ENCODE measurements at regions not wholly inside any gene's neighbourhood (a gene's known extent, or its start where the extent isn't known, plus 50 kb on each side); places are given as distances from the start of the nearest gene placed in this dataset.

GRCh38 chr15:60272623-60273022 lies 125.2 kb downstream of the ANXA2 start:
- Histone ChIP-seq H3K4me1 (replicated peaks in 1 of 2; ENCODE audit: control insufficient read depth in 2 of 2, insufficient read depth in 2 of 2, low read length in 2 of 2) (no peaks in the 10 kb centered on the region), H3K36me3 (ENCODE audit: control insufficient read depth, insufficient read depth, low read length) (no peaks in the 10 kb centered on the region), H3K9me3 (replicated peaks; ENCODE audit: control insufficient read depth, insufficient read depth, low read depth, low read length) (no peaks in the 10 kb centered on the region), H3K27ac (ENCODE audit: extremely low read depth, low read depth, low read length) (no peak overlapping the region), H3K27me3 (ENCODE audit: control insufficient read depth in 2 of 2, insufficient read depth in 2 of 2, low read length in 2 of 2) (no peaks in the 10 kb centered on the region), H3K4me2 (ENCODE audit: insufficient read depth, low read length) (no peak overlapping the region), H4K20me1 (replicated peaks; ENCODE audit: control insufficient read depth, insufficient read depth, low read length) (no peaks in the 10 kb centered on the region), H3K79me2 (ENCODE audit: control insufficient read depth, insufficient read depth, low read length) (no peaks in the 10 kb centered on the region), H3K9ac (ENCODE audit: insufficient read depth in 1 of 2, low read depth in 2 of 2, low read length in 2 of 2) (no peak overlapping the region), H3K9me1 (ENCODE audit: control insufficient read depth, insufficient read depth, low read length) (no peaks in the 10 kb centered on the region), H3K4me3 (no peak overlapping the region), H2AFZ (ENCODE audit: low read depth, low read length) (no peak overlapping the region)
- no peak for FAIRE-seq
- DNase-seq (ENCODE audit: extremely low read depth in 1 of 4, low spot score in 3 of 4), result no peak
- ChIA-PET POLR2A (interaction anchor here (0.7 kb wide), 1 partner anchor 18 kb away, joined by 3 read pairs; no protein-coding TSS in a partner anchor), CTCF (ENCODE audit: low intra/inter-chr PET ratio) (no interaction called here)
- ATAC-seq, result no peak
- TF ChIP-seq JUN (IDR thresholded peaks at IDR 0.05; ENCODE audit: borderline replicate concordance, low read depth, low read length), result no peak
- TF ChIP-seq JUN (CRISPR knock-in tag; IDR thresholded peaks at IDR 0.05; ENCODE audit: borderline replicate concordance), result no peak
- TF ChIP-seq CBX8 (IDR thresholded peaks at IDR 0.05; ENCODE audit: borderline replicate concordance, extremely low read depth, low read depth, low read length, poor library complexity, severe bottlenecking), result no peak
- TF ChIP-seq NR0B1 (IDR thresholded peaks at IDR 0.05; ENCODE audit: partially characterized antibody), result no peak
- no peak for TF ChIP-seq KLF10 (CRISPR knock-in tag; IDR thresholded peaks at IDR 0.05)
- TF ChIP-seq ZNF589 (CRISPR knock-in tag; IDR thresholded peaks at IDR 0.05; ENCODE audit: low read depth), result no peak
- TF ChIP-seq EP400 (IDR thresholded peaks at IDR 0.05), result no peak
- no peak for TF ChIP-seq PTBP1 (IDR thresholded peaks at IDR 0.05; ENCODE audit: low read depth, low read length)
- no peak for TF ChIP-seq SETDB1 (IDR thresholded peaks at IDR 0.05; ENCODE audit: low read length)
- TF ChIP-seq CBX5 (IDR thresholded peaks at IDR 0.05; ENCODE audit: borderline replicate concordance, low read depth), result no peak
- no peak for TF ChIP-seq XRCC4 (IDR thresholded peaks at IDR 0.05; ENCODE audit: extremely low read depth, insufficient read depth, insufficient read length)
- TF ChIP-seq ZBTB1 (CRISPR knock-in tag; IDR thresholded peaks at IDR 0.05; ENCODE audit: borderline replicate concordance, low read depth), result no peak
- BruUV-seq (replicated peaks), result no TSS peak
- in situ Hi-C loops (cut with MboI), result no loop called here
- intact Hi-C loops (cut with micrococcal nuclease), result no loop called here
- 8% methylated on average over 2 of the region's 2 CpGs for WGBS (ENCODE audit: insufficient coverage, low coverage, missing lambda C conversion rate)

Data from K562 (cell line).